ENCODE measurements at regions not wholly inside any gene's neighbourhood (a gene's known extent, or its start where the extent isn't known, plus 50 kb on each side); places are given as distances from the start of the nearest gene placed in this dataset.

GRCh38 chr11:44450295-44450932 lies 115.0 kb upstream of the CD82 start:
- no peak for DNase-seq
- 80% methylated on average over 2 of the region's 10 CpGs for WGBS (ENCODE audit: insufficient coverage, low coverage, low lambda C conversion rate, missing lambda C conversion rate)

GRCh38 chr11:44451706-44452105 lies 113.8 kb upstream of the CD82 start:
- WGBS (ENCODE audit: insufficient coverage, low coverage, low lambda C conversion rate, missing lambda C conversion rate), result 80% methylated on average over 2 of the region's 3 CpGs
- Histone ChIP-seq H3K27me3 (no peaks in the 10 kb centered on the region), H3K27ac (no peak overlapping the region), H3K36me3 (no peaks in the 10 kb centered on the region), H3K9me3 (no peaks in the 10 kb centered on the region), H3K4me3 (no peak overlapping the region), H3K4me1 (no peaks in the 10 kb centered on the region)
- ATAC-seq (peak in 1 of 4 donors; percentile 17), DNase-seq (no peak)
- intact Hi-C loops (cut with DNase I), result no loop called here
- TF ChIP-seq POLR2A (IDR thresholded peaks at IDR 0.05) (no peak), CTCF (IDR thresholded peaks at IDR 0.05) (no peak)

More at GRCh38 chr11:44450295-44450932, 115.0 kb upstream of the CD82 start:
- TF ChIP-seq POLR2A (IDR thresholded peaks at IDR 0.05), result no peak
- no peak for TF ChIP-seq CTCF (IDR thresholded peaks at IDR 0.05)
- no peaks in the 10 kb centered on the region for H3K27me3 ChIP-seq
- no peak for ATAC-seq
- intact Hi-C loops (cut with DNase I), result no loop called here
- no peak overlapping the region for H3K4me3 ChIP-seq
- no peak overlapping the region for H3K27ac ChIP-seq
- H3K4me1 ChIP-seq, result no peaks in the 10 kb centered on the region
- H3K36me3 ChIP-seq, result no peaks in the 10 kb centered on the region
- no peaks in the 10 kb centered on the region for H3K9me3 ChIP-seq

GRCh38 chr11:44452827-44453572 lies 112.5 kb upstream of the CD82 start:
- H3K27ac ChIP-seq, result no peak overlapping the region
- intact Hi-C loops (cut with DNase I), result no loop called here
- no peaks in the 10 kb centered on the region for H3K9me3 ChIP-seq
- no peaks in the 10 kb centered on the region for H3K27me3 ChIP-seq
- 74% methylated on average over 3 of the region's 10 CpGs for WGBS (ENCODE audit: insufficient coverage, low coverage, low lambda C conversion rate, missing lambda C conversion rate)
- no peak for TF ChIP-seq POLR2A (IDR thresholded peaks at IDR 0.05)
- TF ChIP-seq CTCF (IDR thresholded peaks at IDR 0.05), result no peak
- DNase-seq (no peak), ATAC-seq (no peak)
- H3K36me3 ChIP-seq, result no peaks in the 10 kb centered on the region
- H3K4me1 ChIP-seq, result no peaks in the 10 kb centered on the region
- no peak overlapping the region for H3K4me3 ChIP-seq

- Histone ChIP-seq H3K4me3 (no peak overlapping the region), H3K36me3 (no peaks in the 10 kb centered on the region), H3K27me3 (no peaks in the 10 kb centered on the region), H3K27ac (no peak overlapping the region), H3K4me1 (no peaks in the 10 kb centered on the region), H3K9me3 (no peaks in the 10 kb centered on the region)
- intact Hi-C loops (cut with DNase I), result no loop called here
- TF ChIP-seq CTCF (IDR thresholded peaks at IDR 0.05) (no peak), POLR2A (IDR thresholded peaks at IDR 0.05) (no peak)
- DNase-seq (no peak), ATAC-seq (no peak)
- 76% methylated on average over 4 of the region's 5 CpGs for WGBS (ENCODE audit: insufficient coverage, low coverage, low lambda C conversion rate, missing lambda C conversion rate)
Observed at GRCh38 chr11:44453871-44454270, 111.6 kb upstream of the CD82 start.

Measured in right lobe of liver (tissue), 6 donors.